ENCODE measurements at regions not wholly inside any gene's neighbourhood (a gene's known extent, or its start where the extent isn't known, plus 50 kb on each side); places are given as distances from the start of the nearest gene placed in this dataset.
A peak's percentile ranks its signal among the peaks of the same experiment; 100 is the strongest.

DNA sequence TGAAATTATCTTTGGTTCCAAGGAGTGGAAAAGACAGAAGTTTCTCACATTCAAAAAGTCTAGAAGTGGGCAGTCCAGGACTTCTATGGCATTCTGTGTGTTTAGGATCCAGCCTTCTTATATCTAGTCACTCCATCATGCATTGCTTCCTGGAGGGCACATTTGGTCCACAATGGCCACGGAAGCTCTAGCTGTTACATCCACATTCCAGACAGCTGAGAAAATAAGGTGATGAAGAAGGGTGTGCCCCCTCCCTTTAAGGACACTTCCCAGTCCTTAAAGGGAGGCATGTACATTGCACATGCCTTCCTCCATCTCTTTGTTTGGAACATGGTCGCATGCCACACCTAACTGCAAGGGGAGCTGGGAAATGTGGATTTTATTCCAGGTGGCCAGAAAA, 59.9 kb upstream of the BZW1 start:
- DNase-seq (ENCODE audit: insufficient read length, low spot score), result no peak
- no peak for FAIRE-seq

DNA sequence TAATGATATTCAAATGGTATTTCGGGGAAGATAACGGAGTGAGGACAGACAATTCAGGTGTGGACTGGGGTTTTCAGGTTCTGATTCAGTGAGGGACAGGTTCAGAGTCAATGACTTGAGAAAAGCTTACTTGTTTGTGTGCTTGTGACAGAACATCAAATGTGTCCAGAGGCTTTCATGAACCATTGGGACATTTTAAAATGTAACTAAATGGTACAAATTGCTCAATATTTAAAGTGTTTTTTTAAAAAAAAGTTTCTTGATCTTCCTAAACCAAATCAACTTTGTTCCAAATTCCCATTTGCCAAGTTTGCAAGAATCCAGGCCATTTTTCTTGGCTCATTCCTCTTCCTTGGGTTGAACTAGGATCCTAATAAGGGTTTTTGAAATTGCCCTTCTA, 59.4 kb upstream of the BZW1 start:
- no peak for FAIRE-seq
- DNase-seq (ENCODE audit: insufficient read length, low spot score), result no peak

GRCh38 chr2:200752835-200753234, 58.9 kb upstream of the BZW1 start:
- no peak for FAIRE-seq

DNA sequence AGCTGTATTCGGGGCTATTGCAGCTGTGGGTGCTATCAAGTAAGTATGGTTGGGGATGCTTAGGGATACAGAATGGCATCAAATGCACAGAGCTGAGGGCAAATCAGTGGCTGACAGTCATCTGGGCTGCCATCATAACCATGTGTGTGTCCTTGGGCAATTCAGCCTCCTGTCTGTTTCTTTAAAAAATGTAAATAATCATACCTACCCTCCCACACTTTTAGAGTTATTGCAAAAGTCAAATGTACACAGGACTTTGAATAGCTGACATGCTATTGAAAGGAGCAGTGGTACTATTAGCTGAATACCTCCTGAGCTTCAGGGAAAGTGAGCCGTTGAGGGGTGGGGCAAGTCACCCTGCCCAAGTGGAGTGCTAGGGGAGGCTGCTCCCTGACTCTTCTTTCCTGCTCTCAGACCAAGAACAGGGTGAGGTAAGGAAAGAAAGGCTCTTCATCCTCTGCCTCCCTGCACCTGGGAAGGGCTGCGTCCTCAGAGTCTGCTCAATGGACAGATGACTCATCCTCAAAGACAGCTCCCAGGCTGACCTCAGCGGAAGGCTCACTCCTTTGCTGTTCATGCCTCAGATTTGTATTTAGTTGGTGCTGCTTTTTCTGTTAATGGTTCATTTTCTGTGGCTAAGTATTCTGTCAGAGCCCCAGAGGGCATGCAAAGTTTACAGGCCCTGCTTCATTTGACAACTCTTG, 54.9 kb upstream of the BZW1 start:
- DNase-seq (ENCODE audit: insufficient read length, low spot score), result peak; percentile 84
- no peak for FAIRE-seq

More at GRCh38 chr2:200752835-200753234, 58.9 kb upstream of the BZW1 start:
- no peak for DNase-seq (ENCODE audit: insufficient read length, low spot score)

DNA sequence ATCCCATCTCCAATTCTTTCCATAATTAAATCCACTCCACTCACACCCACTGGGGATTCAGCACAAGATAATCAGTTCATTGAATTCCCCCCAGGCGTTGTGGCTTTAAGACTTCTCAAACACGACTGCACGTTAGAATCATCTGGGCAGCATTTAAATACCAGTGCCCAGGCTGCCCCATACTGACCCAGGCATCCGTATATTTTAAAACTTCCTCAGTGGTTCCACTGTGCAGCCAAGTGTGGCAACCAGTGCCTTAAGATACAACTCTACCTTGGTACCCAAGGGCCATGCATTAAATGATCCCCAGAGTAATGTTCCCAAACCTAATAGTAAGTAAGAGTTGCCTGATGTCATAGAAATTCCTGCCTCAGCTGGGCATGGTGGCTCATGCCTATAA, 54.3 kb upstream of the BZW1 start:
- DNase-seq (ENCODE audit: insufficient read length, low spot score), result no peak
- FAIRE-seq, result no peak

DNA sequence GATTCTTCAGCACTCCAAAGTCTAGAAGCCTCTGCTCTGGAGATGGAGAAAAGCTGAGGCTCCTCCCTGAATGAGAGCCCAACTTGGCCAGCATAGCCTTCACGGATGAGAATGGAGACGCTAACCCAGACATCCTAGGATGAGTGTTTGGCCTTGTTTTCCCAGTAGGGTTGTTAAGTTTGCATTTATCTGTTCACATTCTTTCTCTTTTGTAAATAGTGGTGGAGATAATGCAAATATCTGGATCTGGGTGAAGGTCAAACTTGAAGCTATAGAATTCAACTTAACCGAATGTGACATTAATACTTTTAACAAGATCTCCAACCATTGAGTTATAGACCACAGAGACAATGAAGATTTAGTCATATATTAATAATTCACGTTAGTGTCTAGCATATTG, 53.4 kb upstream of the BZW1 start:
- FAIRE-seq (no peak), DNase-seq (ENCODE audit: insufficient read length, low spot score) (no peak)

GRCh38 chr2:200761266-200761665, 50.4 kb upstream of the BZW1 start:
- no peak for FAIRE-seq
- no peak for DNase-seq (ENCODE audit: insufficient read length, low spot score)

Data from HTR-8/SVneo (cell line).